H1 (cell line): ENCODE measurements at regions not wholly inside any gene's neighbourhood (a gene's known extent, or its start where the extent isn't known, plus 50 kb on each side); places are given as distances from the start of the nearest gene placed in this dataset.

Experiments used
- BACH1 ChIP-seq: IDR thresholded peaks from 2 replicates; pipeline ENCODE4 v1.6.1; 2012; ENCODE audit warnings: low read length, improper control_type of control experiment
- KDM1A ChIP-seq: fragments of 200-600, 300-600 bp; sonication (generic); IDR thresholded peaks from 2 replicates; pipeline ENCODE4 v1.7.1; 2016; ENCODE audit warnings: mild to moderate bottlenecking, low read length, borderline replicate concordance
- NANOG ChIP-seq: IDR thresholded peaks from 2 replicates; pipeline ENCODE4 v1.6.1; 2011; ENCODE audit warnings: low read length, low read depth, mild to moderate bottlenecking, inconsistent platforms; ENCODE audit not compliant: insufficient read depth, poor library complexity, severe bottlenecking
- RNF2 ChIP-seq: fragments of 200-900, 300-1000 bp; sonication (generic); IDR thresholded peaks from 2 replicates; pipeline ENCODE4 v1.7.1; 2016; ENCODE audit warnings: borderline replicate concordance, low read depth, mild to moderate bottlenecking, antibody characterized with exemption, low read length; ENCODE audit not compliant: poor library complexity, severe bottlenecking; ENCODE audit errors: missing control alignments
- TAF7 ChIP-seq: optimal IDR thresholded peaks from 2 replicates; pipeline ENCODE3; 2011; ENCODE audit warnings: low read depth, mild to moderate bottlenecking, inconsistent platforms, low read length, moderate library complexity, borderline replicate concordance
- YY1 ChIP-seq: IDR thresholded peaks from 2 replicates; pipeline ENCODE4 v1.6.1; 2011; ENCODE audit warnings: low read depth, mild to moderate bottlenecking, low read length
- TF ChIP-seq, protein P1 (sequence below): fragments of 300-600 bp; sonication (generic); IDR thresholded peaks from 2 replicates; pipeline ENCODE4 v1.7.1; 2012; ENCODE audit warnings: low read length, moderate library complexity, mild to moderate bottlenecking, inconsistent platforms; ENCODE audit not compliant: insufficient replicate concordance

DNA sequence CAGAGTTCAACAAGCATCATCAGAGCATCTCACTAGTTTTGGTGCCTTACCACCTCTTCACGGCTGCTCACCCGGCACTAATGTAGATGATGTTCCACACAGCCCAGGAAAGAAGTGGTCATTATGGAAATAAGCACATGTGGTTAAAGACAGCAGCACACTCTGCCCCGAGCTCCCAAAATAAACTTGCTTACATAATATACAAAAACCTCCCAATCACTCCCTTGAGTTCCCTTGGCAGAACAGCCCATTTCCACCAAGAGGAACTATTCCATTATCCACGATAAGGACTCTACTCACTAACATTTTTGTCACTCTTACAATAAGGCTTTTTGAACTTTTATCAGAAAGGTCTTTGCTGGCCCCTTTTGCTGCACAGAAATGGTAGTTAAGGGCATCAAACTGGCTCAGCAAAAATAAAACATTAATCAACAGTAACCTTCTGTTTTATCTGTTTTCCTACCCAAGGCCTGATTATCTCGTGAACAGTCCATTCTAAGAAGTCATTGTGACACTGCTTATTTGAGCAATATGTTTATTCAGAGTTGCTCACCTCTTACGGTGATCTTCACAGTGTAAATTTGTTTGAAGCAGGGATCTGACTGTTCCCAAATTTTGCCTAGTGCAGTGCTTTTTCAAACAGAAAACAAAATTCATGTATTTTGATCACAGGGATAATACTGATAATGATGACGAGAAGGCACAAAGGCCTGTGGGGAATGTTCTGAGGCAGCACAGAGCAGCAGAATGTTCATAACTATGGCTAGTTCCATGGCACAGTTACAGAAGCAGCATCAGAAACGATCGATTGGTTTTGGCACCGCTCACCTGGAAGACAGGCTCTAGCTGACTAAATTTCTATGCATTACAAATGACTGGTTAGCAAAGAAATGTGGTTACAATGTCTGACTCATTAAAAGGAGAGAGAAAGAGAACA is 399.8 kb upstream of the PIK3R1 start (continued):
- TF ChIP-seq, protein P1, sequence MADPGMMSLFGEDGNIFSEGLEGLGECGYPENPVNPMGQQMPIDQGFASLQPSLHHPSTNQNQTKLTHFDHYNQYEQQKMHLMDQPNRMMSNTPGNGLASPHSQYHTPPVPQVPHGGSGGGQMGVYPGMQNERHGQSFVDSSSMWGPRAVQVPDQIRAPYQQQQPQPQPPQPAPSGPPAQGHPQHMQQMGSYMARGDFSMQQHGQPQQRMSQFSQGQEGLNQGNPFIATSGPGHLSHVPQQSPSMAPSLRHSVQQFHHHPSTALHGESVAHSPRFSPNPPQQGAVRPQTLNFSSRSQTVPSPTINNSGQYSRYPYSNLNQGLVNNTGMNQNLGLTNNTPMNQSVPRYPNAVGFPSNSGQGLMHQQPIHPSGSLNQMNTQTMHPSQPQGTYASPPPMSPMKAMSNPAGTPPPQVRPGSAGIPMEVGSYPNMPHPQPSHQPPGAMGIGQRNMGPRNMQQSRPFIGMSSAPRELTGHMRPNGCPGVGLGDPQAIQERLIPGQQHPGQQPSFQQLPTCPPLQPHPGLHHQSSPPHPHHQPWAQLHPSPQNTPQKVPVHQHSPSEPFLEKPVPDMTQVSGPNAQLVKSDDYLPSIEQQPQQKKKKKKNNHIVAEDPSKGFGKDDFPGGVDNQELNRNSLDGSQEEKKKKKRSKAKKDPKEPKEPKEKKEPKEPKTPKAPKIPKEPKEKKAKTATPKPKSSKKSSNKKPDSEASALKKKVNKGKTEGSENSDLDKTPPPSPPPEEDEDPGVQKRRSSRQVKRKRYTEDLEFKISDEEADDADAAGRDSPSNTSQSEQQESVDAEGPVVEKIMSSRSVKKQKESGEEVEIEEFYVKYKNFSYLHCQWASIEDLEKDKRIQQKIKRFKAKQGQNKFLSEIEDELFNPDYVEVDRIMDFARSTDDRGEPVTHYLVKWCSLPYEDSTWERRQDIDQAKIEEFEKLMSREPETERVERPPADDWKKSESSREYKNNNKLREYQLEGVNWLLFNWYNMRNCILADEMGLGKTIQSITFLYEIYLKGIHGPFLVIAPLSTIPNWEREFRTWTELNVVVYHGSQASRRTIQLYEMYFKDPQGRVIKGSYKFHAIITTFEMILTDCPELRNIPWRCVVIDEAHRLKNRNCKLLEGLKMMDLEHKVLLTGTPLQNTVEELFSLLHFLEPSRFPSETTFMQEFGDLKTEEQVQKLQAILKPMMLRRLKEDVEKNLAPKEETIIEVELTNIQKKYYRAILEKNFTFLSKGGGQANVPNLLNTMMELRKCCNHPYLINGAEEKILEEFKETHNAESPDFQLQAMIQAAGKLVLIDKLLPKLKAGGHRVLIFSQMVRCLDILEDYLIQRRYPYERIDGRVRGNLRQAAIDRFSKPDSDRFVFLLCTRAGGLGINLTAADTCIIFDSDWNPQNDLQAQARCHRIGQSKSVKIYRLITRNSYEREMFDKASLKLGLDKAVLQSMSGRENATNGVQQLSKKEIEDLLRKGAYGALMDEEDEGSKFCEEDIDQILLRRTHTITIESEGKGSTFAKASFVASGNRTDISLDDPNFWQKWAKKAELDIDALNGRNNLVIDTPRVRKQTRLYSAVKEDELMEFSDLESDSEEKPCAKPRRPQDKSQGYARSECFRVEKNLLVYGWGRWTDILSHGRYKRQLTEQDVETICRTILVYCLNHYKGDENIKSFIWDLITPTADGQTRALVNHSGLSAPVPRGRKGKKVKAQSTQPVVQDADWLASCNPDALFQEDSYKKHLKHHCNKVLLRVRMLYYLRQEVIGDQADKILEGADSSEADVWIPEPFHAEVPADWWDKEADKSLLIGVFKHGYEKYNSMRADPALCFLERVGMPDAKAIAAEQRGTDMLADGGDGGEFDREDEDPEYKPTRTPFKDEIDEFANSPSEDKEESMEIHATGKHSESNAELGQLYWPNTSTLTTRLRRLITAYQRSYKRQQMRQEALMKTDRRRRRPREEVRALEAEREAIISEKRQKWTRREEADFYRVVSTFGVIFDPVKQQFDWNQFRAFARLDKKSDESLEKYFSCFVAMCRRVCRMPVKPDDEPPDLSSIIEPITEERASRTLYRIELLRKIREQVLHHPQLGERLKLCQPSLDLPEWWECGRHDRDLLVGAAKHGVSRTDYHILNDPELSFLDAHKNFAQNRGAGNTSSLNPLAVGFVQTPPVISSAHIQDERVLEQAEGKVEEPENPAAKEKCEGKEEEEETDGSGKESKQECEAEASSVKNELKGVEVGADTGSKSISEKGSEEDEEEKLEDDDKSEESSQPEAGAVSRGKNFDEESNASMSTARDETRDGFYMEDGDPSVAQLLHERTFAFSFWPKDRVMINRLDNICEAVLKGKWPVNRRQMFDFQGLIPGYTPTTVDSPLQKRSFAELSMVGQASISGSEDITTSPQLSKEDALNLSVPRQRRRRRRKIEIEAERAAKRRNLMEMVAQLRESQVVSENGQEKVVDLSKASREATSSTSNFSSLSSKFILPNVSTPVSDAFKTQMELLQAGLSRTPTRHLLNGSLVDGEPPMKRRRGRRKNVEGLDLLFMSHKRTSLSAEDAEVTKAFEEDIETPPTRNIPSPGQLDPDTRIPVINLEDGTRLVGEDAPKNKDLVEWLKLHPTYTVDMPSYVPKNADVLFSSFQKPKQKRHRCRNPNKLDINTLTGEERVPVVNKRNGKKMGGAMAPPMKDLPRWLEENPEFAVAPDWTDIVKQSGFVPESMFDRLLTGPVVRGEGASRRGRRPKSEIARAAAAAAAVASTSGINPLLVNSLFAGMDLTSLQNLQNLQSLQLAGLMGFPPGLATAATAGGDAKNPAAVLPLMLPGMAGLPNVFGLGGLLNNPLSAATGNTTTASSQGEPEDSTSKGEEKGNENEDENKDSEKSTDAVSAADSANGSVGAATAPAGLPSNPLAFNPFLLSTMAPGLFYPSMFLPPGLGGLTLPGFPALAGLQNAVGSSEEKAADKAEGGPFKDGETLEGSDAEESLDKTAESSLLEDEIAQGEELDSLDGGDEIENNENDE = no peak
- TF ChIP-seq BACH1 (no peak), KDM1A (no peak), RNF2 (no peak), TAF7 (no peak), YY1 (no peak), NANOG (no peak)
